ENCODE measurements at regions not wholly inside any gene's neighbourhood (a gene's known extent, or its start where the extent isn't known, plus 50 kb on each side); places are given as distances from the start of the nearest gene placed in this dataset.

DNA sequence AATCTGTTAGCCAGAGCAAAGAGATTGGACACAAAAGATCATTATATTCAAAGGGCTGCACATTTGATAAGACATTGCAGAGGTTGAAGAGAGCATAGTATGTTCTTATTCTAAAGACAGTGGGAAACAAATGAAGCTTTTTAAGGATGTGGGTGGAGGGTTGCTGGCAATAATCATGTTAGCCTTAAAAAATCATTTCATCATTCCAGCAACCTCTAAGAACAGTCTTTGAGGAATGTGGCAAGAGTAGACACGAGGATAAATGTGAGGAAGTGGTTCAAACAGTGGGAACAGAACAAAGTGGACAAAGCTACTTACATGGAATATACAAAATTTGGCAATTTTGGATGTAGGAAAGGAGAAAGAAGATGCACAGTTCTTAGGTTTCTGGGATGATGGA is 167.3 kb upstream of the SPRY1 start:
- TF ChIP-seq, protein P1, sequence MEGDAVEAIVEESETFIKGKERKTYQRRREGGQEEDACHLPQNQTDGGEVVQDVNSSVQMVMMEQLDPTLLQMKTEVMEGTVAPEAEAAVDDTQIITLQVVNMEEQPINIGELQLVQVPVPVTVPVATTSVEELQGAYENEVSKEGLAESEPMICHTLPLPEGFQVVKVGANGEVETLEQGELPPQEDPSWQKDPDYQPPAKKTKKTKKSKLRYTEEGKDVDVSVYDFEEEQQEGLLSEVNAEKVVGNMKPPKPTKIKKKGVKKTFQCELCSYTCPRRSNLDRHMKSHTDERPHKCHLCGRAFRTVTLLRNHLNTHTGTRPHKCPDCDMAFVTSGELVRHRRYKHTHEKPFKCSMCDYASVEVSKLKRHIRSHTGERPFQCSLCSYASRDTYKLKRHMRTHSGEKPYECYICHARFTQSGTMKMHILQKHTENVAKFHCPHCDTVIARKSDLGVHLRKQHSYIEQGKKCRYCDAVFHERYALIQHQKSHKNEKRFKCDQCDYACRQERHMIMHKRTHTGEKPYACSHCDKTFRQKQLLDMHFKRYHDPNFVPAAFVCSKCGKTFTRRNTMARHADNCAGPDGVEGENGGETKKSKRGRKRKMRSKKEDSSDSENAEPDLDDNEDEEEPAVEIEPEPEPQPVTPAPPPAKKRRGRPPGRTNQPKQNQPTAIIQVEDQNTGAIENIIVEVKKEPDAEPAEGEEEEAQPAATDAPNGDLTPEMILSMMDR (IDR thresholded peaks at IDR 0.05) = no peak
- no peak for TF ChIP-seq POLR2A (IDR thresholded peaks at IDR 0.05)

Data from vagina (tissue), 2 donors.